ENCODE measurements at regions not wholly inside any gene's neighbourhood (a gene's known extent, or its start where the extent isn't known, plus 50 kb on each side); places are given as distances from the start of the nearest gene placed in this dataset.

GRCh38 chr4:114535725-114536124 is 62.9 kb upstream of the UGT8 start:
- no peaks in the 10 kb centered on the region for H3K36me3 ChIP-seq (ENCODE audit: control insufficient read depth, insufficient read depth, low read length)
- no peak overlapping the region for H3K4me3 ChIP-seq (replicated peaks; ENCODE audit: low read depth, low read length)
- TF ChIP-seq CTCF (IDR thresholded peaks at IDR 0.05; ENCODE audit: insufficient read depth, low read length, poor library complexity, severe bottlenecking) = no peak
- H3K27me3 ChIP-seq (replicated peaks; ENCODE audit: control insufficient read depth, insufficient read depth, low read length) = no peaks in the 10 kb centered on the region
- DNase-seq (ENCODE audit: extremely low read depth, insufficient read length) = no peak

- no peak overlapping the region for H3K4me3 ChIP-seq (replicated peaks; ENCODE audit: low read depth, low read length)
- H3K27me3 ChIP-seq (replicated peaks; ENCODE audit: control insufficient read depth, insufficient read depth, low read length) = no peaks in the 10 kb centered on the region
- DNase-seq (ENCODE audit: extremely low read depth, insufficient read length) = no peak
- TF ChIP-seq CTCF (IDR thresholded peaks at IDR 0.05; ENCODE audit: insufficient read depth, low read length, poor library complexity, severe bottlenecking) = no peak
- H3K36me3 ChIP-seq (ENCODE audit: control insufficient read depth, insufficient read depth, low read length) = no peaks in the 10 kb centered on the region
Observed at GRCh38 chr4:114537352-114537751, 61.3 kb upstream of the UGT8 start.

- Histone ChIP-seq H3K4me3 (replicated peaks; ENCODE audit: low read depth, low read length) (no peak overlapping the region), H3K27me3 (replicated peaks; ENCODE audit: control insufficient read depth, insufficient read depth, low read length) (no peaks in the 10 kb centered on the region), H3K36me3 (ENCODE audit: control insufficient read depth, insufficient read depth, low read length) (no peaks in the 10 kb centered on the region)
- TF ChIP-seq CTCF (IDR thresholded peaks at IDR 0.05; ENCODE audit: insufficient read depth, low read length, poor library complexity, severe bottlenecking) = no peak
- DNase-seq (ENCODE audit: extremely low read depth, insufficient read length) = no peak
Observed at GRCh38 chr4:114538012-114538617, 60.5 kb upstream of the UGT8 start.

- Histone ChIP-seq H3K36me3 (ENCODE audit: control insufficient read depth, insufficient read depth, low read length) (no peaks in the 10 kb centered on the region), H3K4me3 (replicated peaks; ENCODE audit: low read depth, low read length) (no peak overlapping the region), H3K27me3 (replicated peaks; ENCODE audit: control insufficient read depth, insufficient read depth, low read length) (no peaks in the 10 kb centered on the region)
- no peak for DNase-seq (ENCODE audit: extremely low read depth, insufficient read length)
- no peak for TF ChIP-seq CTCF (IDR thresholded peaks at IDR 0.05; ENCODE audit: insufficient read depth, low read length, poor library complexity, severe bottlenecking)
Observed at GRCh38 chr4:114539985-114540384, 58.6 kb upstream of the UGT8 start.

- no peaks in the 10 kb centered on the region for H3K36me3 ChIP-seq (ENCODE audit: control insufficient read depth, insufficient read depth, low read length)
- DNase-seq (ENCODE audit: extremely low read depth, insufficient read length) = no peak
- no peaks in the 10 kb centered on the region for H3K27me3 ChIP-seq (replicated peaks; ENCODE audit: control insufficient read depth, insufficient read depth, low read length)
- no peak overlapping the region for H3K4me3 ChIP-seq (replicated peaks; ENCODE audit: low read depth, low read length)
- TF ChIP-seq CTCF (IDR thresholded peaks at IDR 0.05; ENCODE audit: insufficient read depth, low read length, poor library complexity, severe bottlenecking) = no peak
Observed at GRCh38 chr4:114547340-114548134, 51.1 kb upstream of the UGT8 start.
